WTC11 (cell line): ENCODE measurements at regions not wholly inside any gene's neighbourhood (a gene's known extent, or its start where the extent isn't known, plus 50 kb on each side); places are given as distances from the start of the nearest gene placed in this dataset.

Experiments used
- SMAD3 ChIP-seq: sonication (generic); formaldehyde crosslinking; IDR thresholded peaks from 2 replicates; pipeline ENCODE4 v1.8.0; 2022; ENCODE audit warnings: missing genetic modification reagents, mild to moderate bottlenecking, borderline replicate concordance
- TF ChIP-seq, protein P1 (sequence below): fragments of 200-600 bp; IDR thresholded peaks from 2 replicates; pipeline ENCODE4 v1.8.0; 2022; ENCODE audit warnings: antibody characterized with exemption

DNA sequence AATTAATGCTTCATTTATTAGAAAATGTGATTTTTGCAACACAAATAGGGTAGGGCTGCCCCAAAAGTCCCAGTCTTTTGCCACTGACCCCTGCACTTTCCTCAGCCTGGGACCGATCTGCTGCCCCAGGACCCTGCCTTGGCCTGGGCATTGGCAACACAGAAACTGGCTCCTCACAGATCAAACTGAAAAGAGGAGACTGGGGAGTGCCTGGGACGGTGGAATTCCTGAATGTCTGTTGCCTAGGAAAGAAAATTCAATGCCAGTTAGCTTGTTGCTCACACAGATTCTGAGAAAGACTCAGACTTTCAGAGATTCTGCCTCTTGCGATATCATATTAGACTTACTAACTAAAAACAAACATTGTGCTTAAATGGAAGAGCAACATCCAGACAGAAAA lies 211.2 kb downstream of the VAPA start:
- TF ChIP-seq SMAD3 (CRISPR knock-in tag): no peak
- TF ChIP-seq, protein P1, sequence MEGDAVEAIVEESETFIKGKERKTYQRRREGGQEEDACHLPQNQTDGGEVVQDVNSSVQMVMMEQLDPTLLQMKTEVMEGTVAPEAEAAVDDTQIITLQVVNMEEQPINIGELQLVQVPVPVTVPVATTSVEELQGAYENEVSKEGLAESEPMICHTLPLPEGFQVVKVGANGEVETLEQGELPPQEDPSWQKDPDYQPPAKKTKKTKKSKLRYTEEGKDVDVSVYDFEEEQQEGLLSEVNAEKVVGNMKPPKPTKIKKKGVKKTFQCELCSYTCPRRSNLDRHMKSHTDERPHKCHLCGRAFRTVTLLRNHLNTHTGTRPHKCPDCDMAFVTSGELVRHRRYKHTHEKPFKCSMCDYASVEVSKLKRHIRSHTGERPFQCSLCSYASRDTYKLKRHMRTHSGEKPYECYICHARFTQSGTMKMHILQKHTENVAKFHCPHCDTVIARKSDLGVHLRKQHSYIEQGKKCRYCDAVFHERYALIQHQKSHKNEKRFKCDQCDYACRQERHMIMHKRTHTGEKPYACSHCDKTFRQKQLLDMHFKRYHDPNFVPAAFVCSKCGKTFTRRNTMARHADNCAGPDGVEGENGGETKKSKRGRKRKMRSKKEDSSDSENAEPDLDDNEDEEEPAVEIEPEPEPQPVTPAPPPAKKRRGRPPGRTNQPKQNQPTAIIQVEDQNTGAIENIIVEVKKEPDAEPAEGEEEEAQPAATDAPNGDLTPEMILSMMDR: no peak
